ENCODE measurements at regions not wholly inside any gene's neighbourhood (a gene's known extent, or its start where the extent isn't known, plus 50 kb on each side); places are given as distances from the start of the nearest gene placed in this dataset.
A peak's percentile ranks its signal among the peaks of the same experiment; 100 is the strongest.
"Not testable (repeated sequence)": the region's sequence is repeated elsewhere in the genome, so short reads cannot be mapped to it uniquely, and the experiment has no call there.

DNA sequence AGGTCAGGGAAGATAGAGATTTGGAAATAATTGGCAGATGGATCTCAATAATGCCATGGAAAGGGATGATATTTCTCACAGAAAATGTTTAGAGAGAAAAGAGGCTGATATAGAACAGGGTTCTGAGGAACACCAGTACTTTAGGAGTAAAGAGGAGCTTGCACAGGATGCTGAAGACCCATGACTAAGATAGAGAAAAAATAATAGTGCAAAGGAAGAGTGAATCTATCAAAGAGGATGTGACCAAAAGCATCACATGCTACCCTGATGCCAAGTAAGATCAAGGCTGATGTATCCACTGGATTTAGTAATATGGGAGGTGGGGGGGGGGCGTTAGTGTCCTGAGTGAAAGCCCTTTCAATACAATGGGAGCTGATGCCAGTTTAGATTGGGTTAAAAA is 80.1 kb upstream of the NOTCH2NLA start:
- H3K36me3 ChIP-seq; H3K27me3 ChIP-seq; H3K4me3 ChIP-seq; H3K27ac ChIP-seq; intact Hi-C loops (cut with DNase I; ENCODE audit: low total_unique reads); H3K9me3 ChIP-seq; H3K4me1 ChIP-seq: not testable (repeated sequence)
- peak in 1 of 2 donors; percentile 20 for DNase-seq

- H3K4me1 ChIP-seq; H3K4me3 ChIP-seq; DNase-seq; H3K36me3 ChIP-seq; intact Hi-C loops (cut with DNase I; ENCODE audit: low total_unique reads); H3K27me3 ChIP-seq; H3K9me3 ChIP-seq; H3K27ac ChIP-seq: not testable (repeated sequence)
These were observed 79.3 kb upstream of the NOTCH2NLA start for GRCh38 chr1:146308152-146308551.

DNA sequence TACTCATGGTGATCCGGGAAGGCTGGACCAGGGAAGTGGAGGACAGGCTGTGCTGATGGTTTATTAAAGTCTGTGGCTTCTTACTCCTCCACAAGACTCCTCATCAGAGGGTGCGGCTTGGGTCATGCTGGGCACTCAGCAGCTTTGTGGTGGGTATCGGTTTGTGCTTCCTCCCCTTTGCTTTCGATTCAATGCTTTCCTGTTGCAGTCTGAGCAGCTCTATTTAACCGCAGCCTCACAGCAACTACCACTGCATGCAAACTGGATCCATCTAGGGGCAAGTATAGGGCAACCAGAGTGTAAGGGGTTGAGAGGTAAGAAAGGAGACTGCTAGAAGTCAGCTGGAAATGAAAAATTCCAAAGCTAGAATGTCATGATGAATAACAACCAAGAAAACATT is 78.8 kb upstream of the NOTCH2NLA start:
- H3K9me3 ChIP-seq; H3K4me3 ChIP-seq; H3K27ac ChIP-seq; H3K36me3 ChIP-seq; intact Hi-C loops (cut with DNase I; ENCODE audit: low total_unique reads); H3K4me1 ChIP-seq; H3K27me3 ChIP-seq; DNase-seq: not testable (repeated sequence)

DNA sequence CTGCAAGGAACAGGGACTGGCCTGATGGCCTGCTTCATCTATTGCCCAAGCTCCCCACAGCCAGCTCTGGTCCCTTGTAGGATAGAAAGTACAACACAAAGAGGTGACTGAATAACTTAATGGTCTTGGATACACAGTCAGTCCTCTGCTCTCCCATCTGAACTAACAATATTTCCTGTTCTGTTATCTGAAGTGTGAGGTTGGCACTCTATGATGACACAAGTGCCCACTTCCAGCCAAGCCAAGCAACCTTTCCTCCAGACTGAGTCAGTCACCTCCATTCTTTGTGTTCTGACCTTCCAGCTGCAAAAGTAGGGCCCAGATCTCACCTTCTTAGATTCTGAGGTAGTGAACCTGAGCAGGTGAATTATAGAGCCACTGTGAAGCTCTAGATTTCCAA is 77.8 kb upstream of the NOTCH2NLA start:
- H3K4me3 ChIP-seq; intact Hi-C loops (cut with DNase I; ENCODE audit: low total_unique reads); H3K27me3 ChIP-seq; DNase-seq; H3K4me1 ChIP-seq; H3K27ac ChIP-seq; H3K36me3 ChIP-seq; H3K9me3 ChIP-seq: not testable (repeated sequence)

DNA sequence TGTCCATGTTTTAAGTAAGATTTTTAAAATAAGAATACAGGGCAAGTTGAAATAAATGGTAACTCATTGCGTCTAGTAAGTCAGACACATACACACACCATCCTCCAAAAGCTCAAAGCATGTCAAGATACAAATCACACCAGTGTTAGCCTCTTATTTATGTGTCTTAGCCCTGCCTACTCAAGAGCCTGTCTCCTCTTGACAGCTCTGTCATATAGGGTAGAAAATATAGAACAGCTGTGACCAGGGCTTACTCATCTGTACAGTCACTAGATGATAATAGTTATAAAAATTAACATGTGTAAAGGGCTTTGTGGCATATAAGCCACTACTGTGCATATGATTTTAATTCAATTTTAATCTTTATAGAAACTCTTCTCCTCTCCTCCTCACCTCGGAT is 76.6 kb upstream of the NOTCH2NLA start:
- H3K9me3 ChIP-seq; H3K36me3 ChIP-seq; H3K27me3 ChIP-seq; H3K27ac ChIP-seq; DNase-seq; intact Hi-C loops (cut with DNase I; ENCODE audit: low total_unique reads); H3K4me1 ChIP-seq; H3K4me3 ChIP-seq: not testable (repeated sequence)

DNA sequence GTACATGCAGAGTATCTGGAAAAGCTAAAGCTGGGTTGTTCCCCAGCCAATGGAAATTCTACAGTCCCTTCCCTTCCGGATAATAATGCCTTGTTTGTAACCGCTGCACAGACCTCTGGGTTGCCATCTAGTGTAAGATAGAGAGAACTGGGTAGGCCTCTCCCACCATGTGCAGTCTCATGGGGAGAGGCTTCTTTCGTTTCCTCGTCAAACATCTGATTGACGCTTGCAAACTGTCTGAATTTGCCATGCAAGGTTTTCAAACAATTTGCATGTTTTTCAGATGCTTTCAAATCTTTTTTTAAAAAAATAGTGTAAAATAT is 69.7 kb upstream of the NOTCH2NLA start:
- H3K9me3 ChIP-seq; DNase-seq; intact Hi-C loops (cut with DNase I; ENCODE audit: low total_unique reads); H3K4me3 ChIP-seq; H3K27me3 ChIP-seq; H3K27ac ChIP-seq; H3K4me1 ChIP-seq; H3K36me3 ChIP-seq: not testable (repeated sequence)

- H3K27me3 ChIP-seq; H3K4me3 ChIP-seq; DNase-seq; H3K4me1 ChIP-seq; intact Hi-C loops (cut with DNase I; ENCODE audit: low total_unique reads); H3K27ac ChIP-seq; H3K9me3 ChIP-seq; H3K36me3 ChIP-seq: not testable (repeated sequence)
These were observed 69.2 kb upstream of the NOTCH2NLA start for GRCh38 chr1:146297781-146298574.

DNA sequence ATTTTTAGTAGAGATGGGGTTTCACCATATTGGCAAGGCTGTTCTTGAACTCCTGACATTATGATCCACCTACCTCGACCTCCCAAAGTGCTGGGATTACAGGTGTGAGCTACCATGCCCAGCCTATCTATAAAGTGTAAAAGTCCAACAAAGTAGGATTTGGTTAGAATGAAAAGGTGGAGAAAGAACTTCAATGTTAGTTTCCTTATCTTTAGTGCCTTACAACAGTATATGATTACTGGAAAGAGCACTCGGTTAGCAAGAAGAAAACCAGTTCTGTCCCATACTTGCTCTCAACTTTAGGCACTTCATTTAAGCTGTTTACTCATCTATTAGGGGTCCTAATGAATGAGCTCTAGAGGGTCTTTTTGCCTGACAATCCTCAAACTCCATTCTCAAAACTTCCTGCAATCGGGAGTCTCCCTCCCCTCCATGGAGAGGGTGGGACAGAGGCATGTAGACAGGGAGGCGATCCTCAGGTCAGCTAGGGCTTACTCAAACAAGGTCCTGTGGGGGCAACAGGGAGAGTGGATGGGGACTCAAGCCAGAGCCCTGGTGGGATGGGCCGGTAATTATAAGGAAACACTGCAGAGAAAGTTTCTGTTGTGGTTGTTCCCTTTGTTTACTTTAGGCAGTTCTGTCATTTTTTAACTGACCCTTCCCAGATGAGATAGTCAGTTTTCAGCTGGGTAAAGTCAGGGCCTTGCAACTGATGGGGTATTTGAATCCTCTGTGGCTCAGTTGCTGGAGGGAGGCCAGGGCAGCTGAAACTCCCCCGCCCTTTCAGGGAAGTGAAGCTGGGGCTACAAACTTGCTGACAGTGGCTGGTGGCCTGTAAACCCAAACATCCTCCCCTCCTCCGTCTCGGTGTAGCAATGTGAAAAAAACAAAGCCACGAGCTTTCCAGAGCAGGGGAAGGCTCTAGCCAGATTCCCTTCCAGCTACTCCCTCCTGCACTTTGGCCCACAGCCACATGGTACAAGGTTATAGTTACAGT is 64.4 kb upstream of the NOTCH2NLA start:
- H3K4me3 ChIP-seq; DNase-seq; H3K9me3 ChIP-seq; H3K36me3 ChIP-seq; H3K27me3 ChIP-seq; H3K27ac ChIP-seq; H3K4me1 ChIP-seq; intact Hi-C loops (cut with DNase I; ENCODE audit: low total_unique reads): not testable (repeated sequence)

GRCh38 chr1:146292424-146292823 is 63.6 kb upstream of the NOTCH2NLA start:
- H3K27ac ChIP-seq; H3K9me3 ChIP-seq; H3K27me3 ChIP-seq; H3K4me3 ChIP-seq; H3K4me1 ChIP-seq; DNase-seq; intact Hi-C loops (cut with DNase I; ENCODE audit: low total_unique reads); H3K36me3 ChIP-seq: not testable (repeated sequence)

DNA sequence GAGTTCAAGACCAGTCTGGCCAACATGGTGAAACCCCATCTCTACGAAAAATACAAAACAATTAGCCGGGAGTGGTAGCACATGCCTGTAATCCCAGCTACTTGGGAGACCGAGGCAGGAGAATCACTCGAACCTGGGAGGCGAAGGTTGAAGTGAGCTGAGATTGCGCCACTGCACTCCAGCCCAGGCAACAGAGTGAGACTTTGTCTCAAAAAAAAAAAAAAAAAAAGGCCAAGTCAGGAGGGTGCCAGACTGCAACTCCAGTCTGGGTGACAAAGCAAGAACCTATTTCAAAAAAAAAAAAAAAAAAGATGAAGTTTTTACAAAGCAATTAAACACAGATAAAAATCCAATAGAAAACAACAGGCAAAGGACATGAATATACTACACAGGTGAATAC is 59.1 kb upstream of the NOTCH2NLA start:
- H3K36me3 ChIP-seq; H3K4me3 ChIP-seq; H3K4me1 ChIP-seq; DNase-seq; H3K9me3 ChIP-seq; H3K27ac ChIP-seq; H3K27me3 ChIP-seq; intact Hi-C loops (cut with DNase I; ENCODE audit: low total_unique reads): not testable (repeated sequence)

- H3K9me3 ChIP-seq, result not testable (repeated sequence)
These were observed 55.9 kb upstream of the NOTCH2NLA start for GRCh38 chr1:146284760-146285159.

GRCh38 chr1:146283527-146283880 is 54.7 kb upstream of the NOTCH2NLA start:
- H3K27me3 ChIP-seq; H3K9me3 ChIP-seq; DNase-seq; H3K36me3 ChIP-seq; H3K27ac ChIP-seq; H3K4me3 ChIP-seq; intact Hi-C loops (cut with DNase I; ENCODE audit: low total_unique reads); H3K4me1 ChIP-seq: not testable (repeated sequence)

More at GRCh38 chr1:146284760-146285159, 55.9 kb upstream of the NOTCH2NLA start:
- H3K27ac ChIP-seq; H3K27me3 ChIP-seq; DNase-seq; intact Hi-C loops (cut with DNase I; ENCODE audit: low total_unique reads); H3K4me1 ChIP-seq; H3K36me3 ChIP-seq; H3K4me3 ChIP-seq: not testable (repeated sequence)

DNA sequence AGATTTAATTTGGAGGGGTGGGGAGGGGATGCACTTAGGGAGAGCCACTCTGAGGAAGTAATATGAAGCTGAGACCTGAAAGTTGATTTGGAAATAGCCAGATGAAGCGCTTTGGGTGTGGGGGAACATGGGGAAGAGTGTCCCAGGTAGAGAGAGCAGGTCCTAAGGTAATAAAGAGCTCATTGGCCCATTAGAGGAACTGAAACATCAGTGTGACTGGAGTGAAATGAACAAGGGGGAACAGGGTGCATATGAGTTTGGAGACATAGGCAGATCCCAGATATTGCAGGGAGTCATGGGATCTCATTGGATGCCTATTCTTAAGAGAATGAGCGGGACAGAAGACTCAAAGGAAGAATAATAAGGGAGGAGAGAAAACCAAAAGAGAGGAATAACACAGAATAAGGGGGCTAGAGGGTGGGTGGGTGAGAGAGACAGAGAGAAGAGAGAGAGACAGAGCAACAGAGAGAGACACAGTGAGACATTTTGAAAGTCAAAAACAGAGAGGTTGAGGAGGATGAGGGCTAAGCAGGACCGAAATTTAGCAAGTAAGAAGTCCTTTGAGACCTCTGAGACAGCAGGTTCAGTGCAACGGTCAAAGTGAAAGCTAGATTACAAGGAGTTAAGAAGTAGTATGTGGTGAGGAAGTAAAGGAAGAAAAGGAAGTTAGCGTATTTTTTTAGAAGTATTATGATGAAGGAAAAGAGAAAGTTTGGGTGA is 54.1 kb upstream of the NOTCH2NLA start:
- H3K27me3 ChIP-seq; H3K27ac ChIP-seq; H3K4me3 ChIP-seq; intact Hi-C loops (cut with DNase I; ENCODE audit: low total_unique reads); H3K36me3 ChIP-seq; DNase-seq; H3K9me3 ChIP-seq; H3K4me1 ChIP-seq: not testable (repeated sequence)

- H3K4me1 ChIP-seq; H3K27ac ChIP-seq; H3K4me3 ChIP-seq; H3K36me3 ChIP-seq; H3K27me3 ChIP-seq; H3K9me3 ChIP-seq; intact Hi-C loops (cut with DNase I; ENCODE audit: low total_unique reads); DNase-seq: not testable (repeated sequence)
These were observed 52.7 kb upstream of the NOTCH2NLA start for GRCh38 chr1:146281522-146281921.
